ENCODE measurements at regions not wholly inside any gene's neighbourhood (a gene's known extent, or its start where the extent isn't known, plus 50 kb on each side); places are given as distances from the start of the nearest gene placed in this dataset.

DNA sequence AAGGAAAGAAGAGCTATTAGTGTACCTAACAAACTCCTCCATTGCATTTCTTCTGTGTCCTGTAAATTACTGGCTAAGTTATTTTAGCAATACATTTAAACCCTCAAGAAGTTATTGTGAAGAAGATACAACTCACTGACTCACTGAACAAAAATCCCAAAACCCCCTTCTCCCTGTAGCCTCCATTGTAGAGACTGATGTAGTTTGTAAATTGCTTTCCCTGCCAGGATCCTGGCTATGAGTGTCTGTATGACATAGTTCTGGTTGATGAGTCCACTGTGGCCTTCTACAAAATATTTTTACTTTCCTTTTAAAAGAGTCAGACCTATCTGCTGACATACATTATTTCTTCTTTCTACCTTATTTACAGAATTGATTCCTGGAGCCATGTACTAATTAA is 155.6 kb downstream of the SLC6A15 start:
- TF ChIP-seq, protein P1, sequence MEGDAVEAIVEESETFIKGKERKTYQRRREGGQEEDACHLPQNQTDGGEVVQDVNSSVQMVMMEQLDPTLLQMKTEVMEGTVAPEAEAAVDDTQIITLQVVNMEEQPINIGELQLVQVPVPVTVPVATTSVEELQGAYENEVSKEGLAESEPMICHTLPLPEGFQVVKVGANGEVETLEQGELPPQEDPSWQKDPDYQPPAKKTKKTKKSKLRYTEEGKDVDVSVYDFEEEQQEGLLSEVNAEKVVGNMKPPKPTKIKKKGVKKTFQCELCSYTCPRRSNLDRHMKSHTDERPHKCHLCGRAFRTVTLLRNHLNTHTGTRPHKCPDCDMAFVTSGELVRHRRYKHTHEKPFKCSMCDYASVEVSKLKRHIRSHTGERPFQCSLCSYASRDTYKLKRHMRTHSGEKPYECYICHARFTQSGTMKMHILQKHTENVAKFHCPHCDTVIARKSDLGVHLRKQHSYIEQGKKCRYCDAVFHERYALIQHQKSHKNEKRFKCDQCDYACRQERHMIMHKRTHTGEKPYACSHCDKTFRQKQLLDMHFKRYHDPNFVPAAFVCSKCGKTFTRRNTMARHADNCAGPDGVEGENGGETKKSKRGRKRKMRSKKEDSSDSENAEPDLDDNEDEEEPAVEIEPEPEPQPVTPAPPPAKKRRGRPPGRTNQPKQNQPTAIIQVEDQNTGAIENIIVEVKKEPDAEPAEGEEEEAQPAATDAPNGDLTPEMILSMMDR (IDR thresholded peaks at IDR 0.05; ENCODE audit: insufficient read depth, low read depth, low read length) = no peak
- TF ChIP-seq EZH2 (IDR thresholded peaks at IDR 0.05; ENCODE audit: insufficient read depth, low read length) = no peak

Data from astrocyte (in vitro differentiated cells and primary cell).